Omental fat pad (tissue), 3 donors: ENCODE measurements at regions not wholly inside any gene's neighbourhood (a gene's known extent, or its start where the extent isn't known, plus 50 kb on each side); places are given as distances from the start of the nearest gene placed in this dataset.

ENCODE experiments used
- ATAC-seq: fragments of 150-250 bp; one replicate; pipeline ENCODE4 v1.9.1; 2016; ENCODE audit warnings: mild to moderate bottlenecking, moderate library complexity; ENCODE audit not compliant: low FRiP score
- DNase-seq: peaks from one replicate; pipeline ENCODE4 v3.0.0-alpha.2; 2019; ENCODE audit warnings: low spot score
- TF ChIP-seq, protein P1 (sequence below), 3 donors: fragments of 450-650 bp; IDR thresholded peaks; one replicate each; pipeline ENCODE4 v1.5.1; 2016 to 2017; ENCODE audit warnings: antibody characterized with exemption in 3 of 3, mild to moderate bottlenecking in 3 of 3, moderate library complexity in 2 of 3

DNA sequence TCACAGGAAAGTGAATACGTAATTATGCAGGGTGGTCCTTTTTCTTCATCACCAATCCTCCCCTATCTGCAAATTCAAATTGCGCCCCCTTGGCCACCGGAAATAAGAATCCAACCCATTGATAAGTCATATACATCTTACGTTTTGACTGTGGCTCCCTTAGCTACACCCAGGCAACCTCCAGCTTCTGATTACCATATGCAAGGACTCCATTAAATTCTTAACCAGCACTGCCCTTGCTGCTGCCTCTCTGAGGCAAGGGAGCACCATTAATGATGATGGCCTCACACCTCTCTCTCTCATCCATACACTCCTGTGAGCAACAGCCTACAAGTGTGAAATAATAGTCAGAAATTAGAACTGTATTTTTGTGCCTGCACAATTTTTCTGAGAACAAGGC is 106.0 kb upstream of the NOCT start:
- DNase-seq = no peak
- no peak for ATAC-seq
- TF ChIP-seq, protein P1, sequence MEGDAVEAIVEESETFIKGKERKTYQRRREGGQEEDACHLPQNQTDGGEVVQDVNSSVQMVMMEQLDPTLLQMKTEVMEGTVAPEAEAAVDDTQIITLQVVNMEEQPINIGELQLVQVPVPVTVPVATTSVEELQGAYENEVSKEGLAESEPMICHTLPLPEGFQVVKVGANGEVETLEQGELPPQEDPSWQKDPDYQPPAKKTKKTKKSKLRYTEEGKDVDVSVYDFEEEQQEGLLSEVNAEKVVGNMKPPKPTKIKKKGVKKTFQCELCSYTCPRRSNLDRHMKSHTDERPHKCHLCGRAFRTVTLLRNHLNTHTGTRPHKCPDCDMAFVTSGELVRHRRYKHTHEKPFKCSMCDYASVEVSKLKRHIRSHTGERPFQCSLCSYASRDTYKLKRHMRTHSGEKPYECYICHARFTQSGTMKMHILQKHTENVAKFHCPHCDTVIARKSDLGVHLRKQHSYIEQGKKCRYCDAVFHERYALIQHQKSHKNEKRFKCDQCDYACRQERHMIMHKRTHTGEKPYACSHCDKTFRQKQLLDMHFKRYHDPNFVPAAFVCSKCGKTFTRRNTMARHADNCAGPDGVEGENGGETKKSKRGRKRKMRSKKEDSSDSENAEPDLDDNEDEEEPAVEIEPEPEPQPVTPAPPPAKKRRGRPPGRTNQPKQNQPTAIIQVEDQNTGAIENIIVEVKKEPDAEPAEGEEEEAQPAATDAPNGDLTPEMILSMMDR (IDR thresholded peaks at IDR 0.05) = no peak

DNA sequence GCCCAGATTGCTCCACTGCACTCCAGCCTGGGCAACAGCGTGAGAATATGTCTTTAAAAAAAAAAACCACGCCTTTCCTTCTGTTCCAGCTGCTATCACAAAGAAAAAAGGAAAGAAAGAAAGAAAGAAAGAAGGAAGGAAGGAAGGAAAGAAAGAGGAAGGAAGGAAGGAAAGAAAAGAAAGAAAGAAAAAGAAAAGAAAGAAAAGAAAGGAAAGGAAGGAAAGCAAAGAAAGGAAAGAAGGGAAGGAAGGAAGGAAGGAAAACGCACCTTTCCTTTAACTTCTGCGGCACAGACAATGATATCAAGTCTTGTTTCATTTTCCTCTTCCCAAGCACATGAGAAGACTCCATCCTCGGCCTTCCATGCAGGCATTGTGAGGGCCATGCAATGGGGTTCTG is 107.4 kb upstream of the NOCT start:
- DNase-seq (no peak), ATAC-seq (no peak)
- TF ChIP-seq, protein P1 (IDR thresholded peaks at IDR 0.05) = no peak

GRCh38 chr4:138907174-138907573 is 108.4 kb upstream of the NOCT start:
- TF ChIP-seq, protein P1 (IDR thresholded peaks at IDR 0.05) = no peak
- ATAC-seq = no peak
- DNase-seq = no peak

- TF ChIP-seq, protein P1 (IDR thresholded peaks at IDR 0.05) = no peak
- DNase-seq (no peak), ATAC-seq (no peak)
Measured at GRCh38 chr4:138904793-138905192, 110.8 kb upstream of the NOCT start.

- ATAC-seq (no peak), DNase-seq (no peak)
- TF ChIP-seq, protein P1 (IDR thresholded peaks at IDR 0.05) = no peak
Measured at GRCh38 chr4:138903185-138903584, 112.4 kb upstream of the NOCT start.

- ATAC-seq = no peak
- no peak for DNase-seq
- TF ChIP-seq, protein P1 (IDR thresholded peaks at IDR 0.05) = no peak
Measured at GRCh38 chr4:138902705-138903104, 112.9 kb upstream of the NOCT start.

DNA sequence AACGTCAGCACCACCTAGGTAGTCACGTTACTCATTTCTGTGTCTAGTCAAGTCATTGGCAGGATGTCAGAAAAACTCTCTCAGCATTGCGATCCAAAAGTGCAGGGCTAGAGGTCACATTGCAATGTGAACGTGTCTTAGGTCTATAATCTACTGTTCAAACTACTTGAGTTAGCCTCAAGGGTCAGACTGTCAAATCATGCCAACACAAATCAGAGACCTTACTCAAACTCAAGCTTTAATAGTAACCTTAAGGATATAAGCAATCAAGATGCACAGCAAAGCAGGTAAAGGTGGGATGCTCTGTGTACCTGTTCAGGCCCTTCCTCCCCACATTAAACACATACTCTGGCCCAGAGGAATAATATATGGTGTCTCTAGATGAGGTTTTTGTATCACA is 114.4 kb upstream of the NOCT start:
- DNase-seq (no peak), ATAC-seq (no peak)
- TF ChIP-seq, protein P1 (IDR thresholded peaks at IDR 0.05) = no peak
